ENCODE measurements at regions not wholly inside any gene's neighbourhood (a gene's known extent, or its start where the extent isn't known, plus 50 kb on each side); places are given as distances from the start of the nearest gene placed in this dataset.

DNA sequence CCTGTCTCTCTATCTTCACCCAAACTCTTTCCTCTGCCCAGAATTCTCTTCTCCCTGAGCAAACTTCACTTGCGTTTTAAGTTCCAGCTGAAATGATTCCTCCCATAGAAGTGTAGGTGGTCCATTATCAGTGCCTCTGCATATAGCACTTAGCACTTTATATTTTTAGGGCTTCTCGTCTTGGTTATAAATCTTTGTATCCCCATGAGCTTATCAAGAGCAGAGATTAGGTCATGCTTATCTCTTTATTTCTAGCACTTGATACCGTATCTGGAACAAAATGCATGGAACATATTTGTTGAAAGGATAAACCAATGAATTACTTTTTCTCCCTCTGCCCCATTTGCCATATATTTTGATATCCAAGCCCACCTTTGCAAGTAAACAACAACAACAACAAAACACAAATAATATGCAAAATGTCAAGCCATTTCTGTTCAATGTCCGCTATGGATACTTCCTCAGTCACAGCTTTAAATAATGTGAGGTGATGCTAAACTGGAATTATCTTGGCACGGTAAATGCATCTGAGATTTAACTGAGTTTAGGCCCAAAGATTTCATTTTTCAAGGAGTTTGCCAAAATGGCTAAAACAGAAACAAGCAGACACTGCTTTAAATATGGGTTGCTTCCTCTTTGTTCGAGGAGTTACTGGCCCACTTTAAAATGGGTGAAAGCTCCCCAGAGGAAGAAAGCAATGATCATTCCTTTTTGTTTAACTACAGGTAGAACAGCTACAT lies 106.2 kb upstream of the STMND1 start:
- TF ChIP-seq, protein P1, sequence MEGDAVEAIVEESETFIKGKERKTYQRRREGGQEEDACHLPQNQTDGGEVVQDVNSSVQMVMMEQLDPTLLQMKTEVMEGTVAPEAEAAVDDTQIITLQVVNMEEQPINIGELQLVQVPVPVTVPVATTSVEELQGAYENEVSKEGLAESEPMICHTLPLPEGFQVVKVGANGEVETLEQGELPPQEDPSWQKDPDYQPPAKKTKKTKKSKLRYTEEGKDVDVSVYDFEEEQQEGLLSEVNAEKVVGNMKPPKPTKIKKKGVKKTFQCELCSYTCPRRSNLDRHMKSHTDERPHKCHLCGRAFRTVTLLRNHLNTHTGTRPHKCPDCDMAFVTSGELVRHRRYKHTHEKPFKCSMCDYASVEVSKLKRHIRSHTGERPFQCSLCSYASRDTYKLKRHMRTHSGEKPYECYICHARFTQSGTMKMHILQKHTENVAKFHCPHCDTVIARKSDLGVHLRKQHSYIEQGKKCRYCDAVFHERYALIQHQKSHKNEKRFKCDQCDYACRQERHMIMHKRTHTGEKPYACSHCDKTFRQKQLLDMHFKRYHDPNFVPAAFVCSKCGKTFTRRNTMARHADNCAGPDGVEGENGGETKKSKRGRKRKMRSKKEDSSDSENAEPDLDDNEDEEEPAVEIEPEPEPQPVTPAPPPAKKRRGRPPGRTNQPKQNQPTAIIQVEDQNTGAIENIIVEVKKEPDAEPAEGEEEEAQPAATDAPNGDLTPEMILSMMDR (IDR thresholded peaks at IDR 0.05) = no peak
- TF ChIP-seq POLR2A (IDR thresholded peaks at IDR 0.05; ENCODE audit: low read length) (no peak), BHLHE40 (IDR thresholded peaks at IDR 0.05; ENCODE audit: low read depth, low read length) (no peak), ELK1 (IDR thresholded peaks at IDR 0.05; ENCODE audit: low read depth, low read length) (no peak), RARB (CRISPR knock-in tag; IDR thresholded peaks at IDR 0.05) (no peak), ZFP36 (IDR thresholded peaks at IDR 0.05; ENCODE audit: borderline replicate concordance, partially characterized antibody) (no peak), JUNB (IDR thresholded peaks at IDR 0.05) (no peak), MAFK (IDR thresholded peaks at IDR 0.05; ENCODE audit: partially characterized antibody) (no peak), CEBPB (IDR thresholded peaks at IDR 0.05) (no peak), TP53 (CRISPR knock-in tag; IDR thresholded peaks at IDR 0.05) (no peak), SMC3 (IDR thresholded peaks at IDR 0.05) (no peak), HDAC2 (IDR thresholded peaks at IDR 0.05) (no peak), RFX5 (IDR thresholded peaks at IDR 0.05) (no peak), SREBF2 (IDR thresholded peaks at IDR 0.05) (no peak)
